KMS-11 (cell line): ENCODE measurements at regions not wholly inside any gene's neighbourhood (a gene's known extent, or its start where the extent isn't known, plus 50 kb on each side); places are given as distances from the start of the nearest gene placed in this dataset.

Source experiments
- H2AFZ ChIP-seq: fragments of 200-600 bp; sonication (generic); 2 replicates; pipeline ENCODE4 v1.6.1; 2016; ENCODE audit warnings: antibody characterized with exemption, mixed run types, low read depth
- H3K27ac ChIP-seq: fragments of 200-600 bp; sonication (generic); 2 replicates; pipeline ENCODE4 v1.6.1; 2016; ENCODE audit warnings: mild to moderate bottlenecking, mixed run types
- H3K27me3 ChIP-seq: fragments of 200-600 bp; sonication (generic); 2 replicates; pipeline ENCODE4 v1.6.1; 2017; ENCODE audit warnings: mild to moderate bottlenecking, low read depth, mixed run types, moderate library complexity; ENCODE audit not compliant: insufficient read depth
- H3K36me3 ChIP-seq: fragments of 200-600 bp; sonication (generic); 2 replicates; pipeline ENCODE4 v1.6.1; 2017; ENCODE audit warnings: mild to moderate bottlenecking, mixed run types; ENCODE audit not compliant: insufficient read depth
- H3K4me1 ChIP-seq: fragments of 200-600 bp; sonication (generic); 2 replicates; pipeline ENCODE4 v1.6.1; 2016; ENCODE audit warnings: mild to moderate bottlenecking, low read depth, mixed run types; ENCODE audit not compliant: poor library complexity, severe bottlenecking
- H3K4me2 ChIP-seq: fragments of 200-600 bp; sonication (generic); 2 replicates; pipeline ENCODE4 v1.7.0; 2016; ENCODE audit warnings: mild to moderate bottlenecking, mixed run types
- H3K4me3 ChIP-seq: fragments of 200-600 bp; sonication (generic); IDR thresholded peaks from 2 replicates; pipeline ENCODE4 v1.6.1; 2017; ENCODE audit warnings: low read depth, low read length, mixed read lengths; ENCODE audit not compliant: insufficient read depth
- H3K79me2 ChIP-seq: fragments of 200-600 bp; sonication (generic); 2 replicates; pipeline ENCODE4 v1.6.1; 2016; ENCODE audit warnings: low read depth, mixed run types; ENCODE audit not compliant: insufficient read depth
- H3K9ac ChIP-seq: fragments of 200-600 bp; sonication (generic); 2 replicates; pipeline ENCODE4 v1.6.1; 2016; ENCODE audit warnings: mild to moderate bottlenecking, mixed run types
- H4K20me1 ChIP-seq: fragments of 200-600 bp; sonication (generic); 2 replicates; pipeline ENCODE4 v1.6.1; 2016; ENCODE audit warnings: mild to moderate bottlenecking, mixed run types; ENCODE audit not compliant: insufficient read depth
- CTCF ChIP-seq: fragments of 200-600 bp; sonication (generic); conservative IDR thresholded peaks from 2 replicates; pipeline ENCODE4 v1.6.1; 2017; ENCODE audit warnings: low read depth, mild to moderate bottlenecking, antibody characterized with exemption, low read length, moderate library complexity, mixed read lengths

GRCh38 chr20:48339190-48339985, 488.4 kb downstream of the PREX1 start:
- no peaks in the 10 kb centered on the region for H4K20me1 ChIP-seq
- no peak overlapping the region for H3K4me3 ChIP-seq
- H3K36me3 ChIP-seq: no peaks in the 10 kb centered on the region
- H2AFZ ChIP-seq: no peak overlapping the region
- no peak overlapping the region for H3K27ac ChIP-seq
- no peaks in the 10 kb centered on the region for H3K79me2 ChIP-seq
- no peak overlapping the region for H3K9ac ChIP-seq
- H3K27me3 ChIP-seq: peaks cover 5% of the 10 kb centered on the region; the same call in 1 of the 2 replicates
- TF ChIP-seq CTCF: no peak
- no peak overlapping the region for H3K4me2 ChIP-seq
- no peaks in the 10 kb centered on the region for H3K4me1 ChIP-seq

- Histone ChIP-seq H3K4me2 (no peak overlapping the region), H3K4me3 (no peak overlapping the region), H4K20me1 (no peaks in the 10 kb centered on the region), H3K27ac (no peak overlapping the region), H3K4me1 (no peaks in the 10 kb centered on the region), H3K79me2 (no peaks in the 10 kb centered on the region), H3K27me3 (peaks cover 11% of the 10 kb centered on the region; the same call in 1 of the 2 replicates), H3K36me3 (no peaks in the 10 kb centered on the region), H2AFZ (no peak overlapping the region), H3K9ac (no peak overlapping the region)
- TF ChIP-seq CTCF: no peak
These were observed 489.1 kb downstream of the PREX1 start for GRCh38 chr20:48338717-48339116.

- TF ChIP-seq CTCF: no peak
- Histone ChIP-seq H3K4me2 (no peak overlapping the region), H3K36me3 (no peaks in the 10 kb centered on the region), H4K20me1 (no peaks in the 10 kb centered on the region), H3K4me1 (no peaks in the 10 kb centered on the region), H3K9ac (no peak overlapping the region), H3K27ac (no peak overlapping the region), H2AFZ (no peak overlapping the region), H3K27me3 (peaks cover 14% of the 10 kb centered on the region; the same call in 1 of the 2 replicates), H3K79me2 (no peaks in the 10 kb centered on the region), H3K4me3 (no peak overlapping the region)
These were observed 491.2 kb downstream of the PREX1 start for GRCh38 chr20:48336597-48336996.

- Histone ChIP-seq H3K27me3 (peaks cover 14% of the 10 kb centered on the region; the same call in 1 of the 2 replicates), H3K4me3 (no peak overlapping the region), H3K4me1 (no peaks in the 10 kb centered on the region), H3K27ac (no peak overlapping the region), H3K36me3 (no peaks in the 10 kb centered on the region), H2AFZ (no peak overlapping the region), H3K79me2 (no peaks in the 10 kb centered on the region), H3K4me2 (no peak overlapping the region), H4K20me1 (no peaks in the 10 kb centered on the region), H3K9ac (no peak overlapping the region)
- no peak for TF ChIP-seq CTCF
These were observed 492.3 kb downstream of the PREX1 start for GRCh38 chr20:48335308-48336050.
